LoVo (cell line): ENCODE measurements at regions not wholly inside any gene's neighbourhood (a gene's known extent, or its start where the extent isn't known, plus 50 kb on each side); places are given as distances from the start of the nearest gene placed in this dataset.

Experiments used
- DNase-seq: peaks from one replicate; pipeline ENCODE4 v3.0.0-alpha.2; 2016; ENCODE audit warnings: low spot score

DNA sequence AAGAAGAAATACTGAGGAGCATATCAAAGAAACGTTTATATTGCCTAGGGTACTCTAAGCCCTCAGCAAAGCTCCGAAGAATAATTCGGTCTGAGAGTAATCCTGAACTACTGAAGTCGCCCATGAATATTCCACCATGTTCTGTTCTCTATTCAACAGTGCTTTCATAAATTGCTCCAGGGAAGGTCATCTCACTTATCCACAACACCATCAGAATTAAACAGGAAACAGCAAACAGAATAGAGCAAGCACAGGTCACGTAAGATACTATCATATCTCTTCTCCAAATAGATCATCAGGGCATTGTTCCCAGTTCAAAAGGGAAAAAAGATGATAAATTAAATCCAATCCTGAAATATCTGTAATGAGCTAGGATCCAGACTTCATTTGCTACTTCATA lies 325.6 kb downstream of the DEPDC1B start:
- DNase-seq = no peak

DNA sequence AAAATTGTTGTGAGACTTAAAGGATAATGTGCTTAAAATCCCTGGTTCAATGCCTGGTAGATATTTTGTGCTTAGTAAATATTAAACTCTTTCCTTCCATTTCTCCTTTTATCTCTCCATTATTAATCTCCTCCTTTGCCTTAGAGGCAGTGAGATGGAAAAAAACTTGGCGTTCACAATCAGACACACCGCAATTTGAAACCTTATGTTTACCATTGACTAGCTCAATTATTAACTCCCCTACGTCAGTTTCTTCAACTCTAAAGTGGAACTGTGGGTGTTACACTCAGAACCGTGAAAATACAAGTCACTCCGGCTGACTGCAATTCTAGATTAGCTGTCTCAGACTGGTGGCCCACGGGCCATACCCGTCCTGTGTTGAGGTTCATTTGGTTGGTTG lies 327.2 kb downstream of the DEPDC1B start:
- no peak for DNase-seq

DNA sequence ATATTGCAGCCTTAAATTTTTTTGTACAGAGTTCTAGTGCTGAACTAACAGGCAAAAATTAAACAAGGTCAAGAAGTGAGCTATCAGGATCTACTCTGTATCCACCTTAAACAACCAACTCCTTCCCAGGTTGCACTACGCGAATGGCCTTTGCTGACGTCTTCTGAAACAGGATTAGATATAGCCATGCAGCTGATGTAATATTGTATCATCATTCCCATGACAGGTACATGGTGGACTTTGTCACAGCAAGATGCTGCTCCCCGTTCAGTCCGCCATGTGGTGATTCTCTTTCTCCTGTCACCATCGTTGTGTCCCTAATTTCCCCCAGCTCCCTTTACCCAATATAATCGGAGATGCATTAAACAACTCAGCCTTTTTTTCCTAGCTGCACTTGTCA lies 328.9 kb downstream of the DEPDC1B start:
- DNase-seq = no peak

DNA sequence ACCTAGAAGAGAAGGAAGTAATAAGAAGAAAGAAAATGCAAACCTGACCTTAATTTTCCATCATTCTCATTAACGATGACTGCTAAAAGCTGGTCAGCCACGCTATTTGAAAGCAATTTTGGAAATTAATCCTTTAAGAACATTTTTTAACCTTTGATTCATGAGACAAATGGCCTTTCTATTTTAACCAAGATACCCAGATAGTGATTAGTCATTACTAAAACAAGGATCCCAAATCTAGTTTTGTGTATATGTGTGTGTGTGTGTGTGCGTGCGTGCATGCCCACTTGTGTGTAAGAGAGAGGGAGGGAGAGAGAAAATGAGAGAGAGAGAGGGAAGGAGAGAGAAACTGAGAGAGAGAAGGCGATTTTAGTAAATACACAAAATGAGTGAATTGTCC lies 329.5 kb downstream of the DEPDC1B start:
- DNase-seq = no peak

DNA sequence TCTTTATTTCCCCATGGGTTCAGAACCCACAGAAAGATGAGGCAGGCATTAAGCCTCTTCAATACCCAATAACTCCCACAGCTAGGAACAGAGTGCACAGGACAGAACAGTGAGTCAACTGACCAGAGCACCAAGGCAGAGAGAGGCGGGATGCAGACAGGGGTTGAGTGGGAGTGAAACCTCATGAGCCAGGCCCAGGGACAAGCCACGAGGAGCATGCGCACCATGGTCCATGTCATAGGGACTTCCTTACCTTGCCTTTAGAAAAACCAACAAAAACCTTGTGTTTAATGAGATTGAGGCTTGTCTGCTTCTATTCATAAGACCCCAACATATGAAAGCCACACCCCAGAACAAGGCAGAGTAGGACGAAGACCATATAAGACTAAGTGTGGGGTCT lies 330.6 kb downstream of the DEPDC1B start:
- no peak for DNase-seq

DNA sequence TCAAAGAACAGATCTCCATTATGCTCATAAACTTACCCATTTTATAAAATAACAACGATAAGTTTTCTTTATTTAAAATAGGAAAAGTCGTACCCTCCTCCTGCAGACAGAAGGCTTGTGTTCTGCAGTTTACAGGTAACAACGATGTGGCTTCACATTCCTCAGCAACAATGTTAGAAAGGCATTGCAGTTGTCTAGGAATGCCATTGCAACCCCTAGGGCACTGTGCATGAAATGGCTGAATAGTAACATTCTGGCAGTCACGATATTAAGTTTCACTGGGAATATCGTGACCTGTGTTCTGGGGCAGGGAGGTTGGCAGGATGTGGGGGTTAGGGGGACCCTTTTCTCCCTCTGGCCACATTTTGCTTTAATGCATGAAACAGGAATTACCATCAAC lies 331.9 kb downstream of the DEPDC1B start:
- no peak for DNase-seq

DNA sequence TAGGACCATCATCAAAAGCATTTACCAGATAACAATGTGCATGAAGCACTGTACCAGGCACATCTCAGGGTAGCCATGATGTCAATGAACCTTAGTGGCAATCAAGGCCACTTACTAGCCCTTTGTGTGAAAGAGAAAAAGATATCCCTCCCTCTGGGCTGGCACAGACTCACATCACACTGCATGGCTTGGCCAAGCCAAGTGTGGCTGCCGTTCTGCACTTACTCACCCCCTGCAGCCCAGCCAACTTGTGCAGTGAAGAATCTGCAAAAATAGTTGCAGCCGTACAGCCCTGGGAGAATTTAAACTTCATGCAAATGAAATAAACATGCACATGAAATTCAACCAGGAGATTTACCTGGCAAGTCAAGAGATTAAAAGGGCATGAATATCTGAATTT lies 333.5 kb downstream of the DEPDC1B start:
- DNase-seq = no peak

DNA sequence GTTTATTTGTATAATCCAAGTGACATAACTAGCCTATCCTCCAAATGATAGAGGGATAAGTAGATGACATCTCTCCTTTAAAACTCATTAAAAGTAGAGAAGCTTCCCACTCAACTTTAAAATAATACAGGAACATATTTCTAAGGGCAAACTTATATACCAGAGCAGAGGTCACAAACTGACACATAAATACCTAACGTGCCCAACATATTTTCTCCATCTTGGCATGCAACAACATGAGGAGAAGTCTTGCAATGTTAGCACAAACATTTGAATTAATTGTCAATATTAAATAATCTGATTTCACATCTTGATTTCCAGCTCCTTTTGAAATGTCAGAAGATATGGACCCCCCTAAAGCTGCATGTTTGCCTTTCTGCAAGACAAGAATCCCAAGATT lies 335.0 kb downstream of the DEPDC1B start:
- DNase-seq = no peak

DNA sequence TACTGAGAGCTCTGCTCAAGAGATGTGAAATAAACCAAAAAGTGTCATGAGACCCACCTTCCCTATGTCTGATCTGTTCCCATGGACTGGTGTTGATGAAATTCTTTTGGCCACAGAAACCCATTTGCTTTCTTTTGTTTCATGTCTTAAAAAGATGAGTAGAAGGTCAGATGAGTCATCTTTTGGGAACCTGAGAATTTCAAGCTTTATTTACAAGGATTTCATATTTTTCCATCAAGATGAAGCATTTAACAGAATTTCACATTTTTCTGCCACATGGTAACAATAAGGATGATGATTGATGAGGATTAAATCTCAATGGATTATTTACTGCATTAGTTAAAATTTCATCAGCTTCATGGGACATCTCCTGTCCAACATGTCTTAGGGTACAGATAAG lies 337.8 kb downstream of the DEPDC1B start:
- DNase-seq = no peak

DNA sequence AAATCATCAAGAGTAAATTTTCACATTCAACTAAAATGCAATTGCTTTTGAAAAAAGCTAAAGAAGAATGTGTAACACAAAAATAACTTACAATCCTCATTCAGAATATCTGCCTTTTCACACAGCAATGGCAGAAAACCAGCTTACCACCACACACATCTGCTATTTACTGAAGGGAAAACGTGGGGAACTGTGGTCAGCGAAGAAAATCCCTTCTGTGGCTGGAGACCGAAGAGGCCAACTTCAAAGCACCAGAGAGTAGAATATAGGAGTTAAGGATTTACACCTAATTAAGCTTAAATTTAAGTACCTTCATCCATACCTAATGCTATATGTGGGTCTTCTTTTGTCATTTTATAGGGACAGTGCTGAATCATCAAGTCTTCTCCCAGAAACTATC lies 339.6 kb downstream of the DEPDC1B start:
- no peak for DNase-seq

DNA sequence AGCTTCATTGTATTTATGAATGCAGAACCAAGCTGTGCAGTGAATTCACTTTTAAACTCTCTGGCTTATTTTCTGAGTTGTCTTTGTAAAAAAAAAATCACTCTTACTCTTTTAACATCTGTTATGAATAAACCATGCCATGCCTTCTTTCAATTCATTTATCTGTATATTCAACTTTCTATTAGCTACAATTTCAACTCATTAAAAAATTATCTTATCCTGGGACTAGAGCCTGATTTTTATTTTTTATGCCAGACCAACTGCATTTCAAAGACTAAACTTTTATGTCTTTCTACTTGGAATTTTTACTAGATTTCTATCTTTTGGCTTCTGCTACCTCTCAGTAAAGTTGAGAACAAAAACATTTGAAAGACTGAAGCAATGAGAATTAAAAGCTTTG lies 342.7 kb downstream of the DEPDC1B start:
- no peak for DNase-seq

DNA sequence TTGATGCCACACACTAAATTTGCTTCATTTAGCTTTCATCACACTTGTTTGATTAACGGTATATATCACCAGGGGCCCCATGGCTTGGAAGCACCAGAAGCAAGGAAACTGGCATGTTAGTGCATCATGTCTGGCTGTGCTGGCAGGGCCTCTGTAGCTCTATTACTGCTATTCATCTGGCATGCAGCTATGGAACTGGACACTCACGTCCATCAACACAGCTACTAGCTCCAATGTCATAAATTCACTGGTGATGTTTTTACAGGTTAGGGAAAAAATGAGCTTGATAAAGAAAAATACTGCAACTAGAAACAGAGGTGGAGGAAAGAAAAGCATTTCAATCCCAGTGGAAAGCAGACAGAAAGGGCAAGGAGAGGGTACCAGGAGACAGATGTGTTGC lies 343.2 kb downstream of the DEPDC1B start:
- no peak for DNase-seq

DNA sequence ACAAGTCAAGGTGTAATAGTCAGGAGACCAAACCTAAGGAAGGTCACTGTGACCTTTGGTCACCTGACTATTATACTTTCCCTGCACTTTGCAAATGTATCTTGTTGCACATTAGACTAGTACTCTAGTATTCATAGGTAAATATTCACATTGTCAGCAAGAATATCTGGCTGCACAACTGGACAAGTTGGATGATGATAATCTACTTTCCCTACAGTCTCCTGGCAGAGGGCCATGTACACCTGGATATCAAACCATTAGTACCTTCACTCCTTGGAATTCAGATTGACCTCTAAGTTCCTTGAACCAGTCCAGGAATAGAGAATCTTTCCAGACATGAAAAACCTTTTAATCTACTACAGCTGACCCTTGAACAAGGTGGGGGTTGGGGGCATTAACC lies 344.8 kb downstream of the DEPDC1B start:
- no peak for DNase-seq

DNA sequence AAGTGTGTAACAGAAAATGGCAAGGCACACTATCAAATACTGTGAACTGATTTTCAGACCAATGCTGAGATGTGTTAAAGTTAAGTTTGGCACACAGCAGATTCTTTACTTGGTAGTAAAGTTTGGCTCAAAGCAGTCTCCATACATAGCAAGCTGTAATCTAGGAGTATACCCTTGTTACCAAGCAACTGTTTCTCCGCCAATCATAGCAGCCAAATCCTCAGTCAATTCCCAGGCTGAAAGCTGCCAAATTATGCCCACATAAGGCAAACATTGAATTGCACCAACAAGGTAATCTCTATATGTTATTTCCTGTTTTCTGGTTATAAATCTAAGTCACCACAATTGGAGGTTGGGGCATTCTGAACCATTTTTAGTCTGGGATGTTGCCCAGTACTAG lies 345.7 kb downstream of the DEPDC1B start:
- DNase-seq = no peak

DNA sequence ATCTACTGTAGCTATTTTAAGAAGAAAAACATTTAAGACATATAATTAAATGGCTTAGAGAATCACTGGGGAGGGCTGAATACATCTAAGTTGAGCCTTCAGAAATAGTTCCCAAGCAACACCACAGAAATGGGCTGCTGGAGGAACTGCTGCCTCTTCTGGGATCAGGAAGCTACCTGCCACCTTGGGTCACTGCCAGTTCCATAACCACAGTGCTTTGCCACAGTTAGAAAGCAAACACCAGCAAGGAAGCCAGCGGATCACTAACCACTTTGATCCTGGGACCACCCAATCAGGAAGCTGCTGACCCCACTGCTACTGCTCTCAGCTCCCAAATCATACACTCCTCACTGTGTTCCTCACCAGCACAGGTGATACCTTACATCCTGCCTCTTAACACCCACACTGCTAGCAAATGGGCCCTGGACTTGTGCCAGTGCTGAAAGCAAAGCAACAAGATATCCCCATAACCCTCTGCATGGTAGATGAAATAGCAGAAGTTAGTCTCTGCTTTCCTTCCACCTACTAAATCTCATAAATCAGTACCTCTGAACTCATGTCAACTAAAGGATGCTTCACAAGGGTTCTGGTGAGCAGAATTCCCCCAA lies 346.9 kb downstream of the DEPDC1B start:
- no peak for DNase-seq

DNA sequence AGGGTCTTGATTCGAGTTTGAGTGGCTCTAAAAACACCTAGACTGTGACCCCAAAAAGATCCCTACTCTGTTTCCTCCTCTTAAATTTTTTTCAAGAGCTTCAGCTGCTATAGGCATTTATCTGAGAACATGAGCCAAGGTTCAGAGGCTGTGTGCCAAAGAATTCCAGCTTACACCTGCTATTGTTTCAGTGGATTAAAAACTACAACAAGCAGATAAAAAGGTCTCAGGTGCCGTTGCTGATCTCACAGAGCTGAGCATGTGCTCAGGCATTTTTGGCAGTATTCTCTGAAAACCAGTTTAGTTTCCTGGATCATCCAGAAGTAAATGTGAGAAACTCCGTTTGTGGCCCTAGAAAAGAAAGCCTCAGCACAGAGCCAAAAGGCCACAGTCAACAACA lies 349.2 kb downstream of the DEPDC1B start:
- no peak for DNase-seq

DNA sequence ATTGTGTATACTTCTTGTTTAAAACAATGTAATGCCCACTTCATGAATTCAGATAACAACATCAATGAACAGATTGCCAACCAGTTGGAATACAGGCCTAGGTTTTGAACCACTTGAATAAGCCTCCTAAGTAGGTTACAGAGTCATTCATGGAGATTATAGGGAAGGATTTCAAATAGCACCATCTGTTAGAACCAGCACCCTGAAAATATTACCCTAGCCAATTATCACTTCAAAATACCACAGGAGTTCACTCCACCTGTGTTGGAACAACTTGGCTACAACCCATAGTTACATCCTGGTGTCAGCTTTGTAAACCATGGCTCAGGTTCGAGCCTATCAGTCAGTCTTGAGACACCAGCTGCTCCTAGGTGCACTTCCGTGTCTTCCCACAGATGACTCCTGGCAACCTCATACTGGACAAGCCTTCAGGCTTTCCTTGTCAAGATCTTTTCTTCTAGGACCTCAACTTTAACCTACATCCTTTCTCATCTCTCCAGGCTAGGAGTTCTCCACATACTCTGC lies 350.0 kb downstream of the DEPDC1B start:
- no peak for DNase-seq

DNA sequence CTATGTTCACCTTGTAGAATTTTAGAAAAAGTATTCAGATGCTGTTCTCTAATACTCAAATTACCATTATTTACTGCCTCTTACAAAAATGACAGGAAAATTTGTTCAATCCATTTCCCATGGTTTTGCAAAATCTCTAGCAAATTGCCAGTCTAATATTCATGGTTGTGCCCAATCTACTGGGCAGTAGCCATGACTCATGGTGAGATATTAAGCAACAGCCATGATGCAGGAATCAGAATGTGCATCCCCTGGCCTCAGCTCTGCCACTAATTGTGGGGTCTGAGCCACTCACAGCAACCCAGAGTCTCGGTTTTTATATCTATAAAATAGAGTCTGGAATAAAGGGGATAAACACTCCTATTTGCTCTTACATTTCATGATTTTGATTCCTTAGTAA lies 353.6 kb downstream of the DEPDC1B start:
- no peak for DNase-seq

DNA sequence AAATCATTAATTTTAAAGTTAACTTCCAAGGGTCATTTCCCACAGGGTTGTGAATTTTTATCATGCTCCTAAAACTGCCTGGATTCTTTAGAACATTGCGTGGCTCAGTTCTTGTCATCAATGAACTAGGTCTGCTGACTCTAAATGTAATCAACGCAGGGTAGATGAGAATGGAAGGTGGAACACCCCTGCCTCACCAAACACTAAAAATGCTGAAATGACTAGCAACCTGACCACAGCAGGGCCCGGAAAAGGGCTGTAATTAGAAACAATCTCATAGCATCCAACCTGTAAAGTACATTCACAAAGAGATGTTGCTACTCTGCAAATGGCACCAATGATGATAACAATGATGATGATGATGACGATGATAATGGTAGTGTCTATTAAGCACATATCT lies 356.9 kb downstream of the DEPDC1B start:
- DNase-seq = no peak

DNA sequence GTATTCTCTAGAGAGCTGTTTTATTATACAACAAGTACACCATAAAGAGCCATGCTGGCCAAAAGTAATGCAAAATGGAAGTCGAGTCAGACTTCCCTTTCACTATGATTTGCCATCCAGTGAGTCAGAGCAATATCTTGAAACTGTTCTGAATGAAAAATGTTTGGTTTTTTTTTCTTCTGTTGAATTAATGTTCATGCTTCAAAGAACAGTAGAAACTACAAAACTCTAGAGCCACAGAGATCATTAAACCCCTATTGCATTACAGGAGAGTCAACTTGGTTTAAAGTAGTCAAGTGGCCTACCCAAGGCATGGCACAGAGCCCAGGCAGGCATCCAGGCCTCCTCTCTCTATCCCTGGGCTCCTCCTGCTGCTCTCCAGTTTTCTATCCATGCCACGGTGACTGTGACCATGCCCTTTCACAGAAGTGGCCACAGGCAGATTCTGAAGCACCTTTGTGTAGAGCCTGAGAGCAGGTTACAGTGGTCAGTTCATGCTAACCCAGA lies 358.9 kb downstream of the DEPDC1B start:
- DNase-seq = no peak

DNA sequence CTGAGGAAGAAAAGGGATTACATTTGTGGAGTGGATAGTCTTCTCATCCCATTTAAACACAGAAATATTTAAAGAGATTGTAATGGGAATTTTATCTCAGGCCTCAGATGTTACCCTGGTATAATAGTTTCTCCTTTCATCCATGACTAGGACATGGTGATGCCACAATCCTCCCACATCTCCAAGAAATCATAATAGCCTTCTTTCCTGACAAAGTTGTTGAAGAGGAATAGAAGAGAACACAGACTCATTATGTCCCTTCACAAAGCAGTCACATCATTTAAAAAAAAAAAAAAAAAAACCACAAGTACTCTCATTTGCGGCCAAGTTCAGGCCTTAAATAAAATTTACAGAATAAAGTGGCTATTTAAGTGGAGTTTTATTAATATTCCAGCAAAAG lies 359.6 kb downstream of the DEPDC1B start:
- no peak for DNase-seq

DNA sequence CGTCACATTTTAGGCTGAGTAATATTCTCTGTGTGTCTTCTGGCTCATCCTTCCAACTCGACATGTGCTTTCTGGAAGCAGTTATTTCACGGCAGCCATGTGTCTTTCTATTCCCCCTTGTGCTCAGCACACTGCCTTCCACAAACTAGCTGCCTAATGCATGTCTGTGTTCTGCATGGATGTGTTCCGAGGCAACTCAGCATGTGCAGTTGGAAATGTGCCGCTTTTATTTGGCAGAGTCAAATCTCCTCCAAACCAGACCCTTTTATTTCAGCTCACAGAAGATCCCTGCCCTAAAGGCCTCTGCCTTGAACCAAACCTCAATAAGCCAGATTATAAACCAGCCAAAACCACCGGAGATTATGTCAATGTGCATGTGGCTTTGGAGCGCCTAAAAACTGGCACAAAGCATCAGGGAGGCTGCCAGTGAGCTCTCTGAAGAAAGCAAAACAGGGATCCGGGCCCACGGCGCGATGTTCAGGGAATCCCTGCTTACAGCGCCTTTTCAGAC lies 360.2 kb downstream of the DEPDC1B start:
- no peak for DNase-seq

DNA sequence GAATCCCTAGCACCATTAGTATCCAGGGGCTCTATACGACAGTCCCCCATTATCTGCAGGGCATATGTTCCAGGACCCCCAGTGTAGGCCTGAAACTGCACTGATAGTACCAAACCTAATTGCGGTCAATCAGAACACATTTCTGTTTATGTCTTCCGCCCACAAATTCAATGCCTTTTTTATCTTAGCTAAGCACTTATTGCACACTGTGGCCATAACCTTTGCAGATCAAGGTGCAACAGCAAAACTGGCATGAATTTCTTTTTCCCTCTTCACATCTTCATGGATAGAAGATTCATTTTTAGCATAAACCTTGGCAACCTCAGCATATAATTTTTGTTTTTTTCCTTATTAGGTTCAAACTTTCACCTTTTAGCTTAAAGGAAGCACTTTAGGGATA lies 361.1 kb downstream of the DEPDC1B start:
- DNase-seq = no peak

DNA sequence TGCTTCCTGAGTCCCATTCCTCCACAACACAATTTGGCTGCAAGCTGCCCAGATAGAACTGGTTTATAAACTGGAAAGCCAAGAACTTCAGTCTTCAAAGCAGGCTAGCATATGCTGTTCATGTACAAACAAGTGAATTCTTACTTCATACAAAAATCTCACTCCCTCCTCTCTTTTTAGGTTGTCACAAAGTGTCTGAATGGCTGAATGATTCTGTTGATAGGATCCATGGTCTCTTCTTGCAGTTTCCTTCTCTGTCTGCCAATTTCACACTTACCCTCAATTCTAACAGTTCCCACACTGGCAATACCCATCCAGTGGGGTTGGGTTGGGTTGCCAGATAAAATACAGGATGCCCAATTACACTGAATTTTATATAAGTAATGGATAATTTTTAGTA lies 363.5 kb downstream of the DEPDC1B start:
- DNase-seq = no peak
